ENCODE measurements at regions not wholly inside any gene's neighbourhood (a gene's known extent, or its start where the extent isn't known, plus 50 kb on each side); places are given as distances from the start of the nearest gene placed in this dataset.

- DNase-seq (no peak), ATAC-seq (ENCODE audit: insufficient read depth, low read depth) (no peak)
- H3K4me3 ChIP-seq (ENCODE audit: low read depth in 1 of 2, low read length in 2 of 2), result no peak overlapping the region
- H3K27ac ChIP-seq (ENCODE audit: low read length), result no peak overlapping the region
- no peaks in the 10 kb centered on the region for H3K79me2 ChIP-seq (ENCODE audit: insufficient read depth, low read length)
- H3K36me3 ChIP-seq (ENCODE audit: insufficient read depth, low read length), result no peaks in the 10 kb centered on the region
- H4K20me1 ChIP-seq (ENCODE audit: insufficient read depth, low read length), result no peaks in the 10 kb centered on the region
- no peak overlapping the region for H3K9ac ChIP-seq (ENCODE audit: low read depth, low read length)
- H3K9me3 ChIP-seq (ENCODE audit: insufficient read depth, low read length, severe bottlenecking), result no peaks in the 10 kb centered on the region
- TF ChIP-seq CTCF (IDR thresholded peaks at IDR 0.05; ENCODE audit: borderline replicate concordance, extremely low read depth, low read length, poor library complexity, severe bottlenecking) (no peak), EZH2 (IDR thresholded peaks at IDR 0.05; ENCODE audit: borderline replicate concordance, low read depth, low read length, severe bottlenecking) (no peak)
- H3K27me3 ChIP-seq (ENCODE audit: insufficient read depth, low read length, poor library complexity), result no peaks in the 10 kb centered on the region
- no peak overlapping the region for H3K4me2 ChIP-seq (ENCODE audit: insufficient read depth, low read length)
- no peak overlapping the region for H2AFZ ChIP-seq (ENCODE audit: low read depth, low read length)
- H3K4me1 ChIP-seq (ENCODE audit: insufficient read depth, low read length), result no peaks in the 10 kb centered on the region
Observed at GRCh38 chr1:239268007-239268406, 118.4 kb upstream of the CHRM3 start.

- Histone ChIP-seq H3K27ac (ENCODE audit: low read length) (no peak overlapping the region), H3K4me1 (ENCODE audit: insufficient read depth, low read length) (no peaks in the 10 kb centered on the region), H3K9ac (ENCODE audit: low read depth, low read length) (no peak overlapping the region), H3K79me2 (ENCODE audit: insufficient read depth, low read length) (no peaks in the 10 kb centered on the region), H3K4me3 (ENCODE audit: low read depth in 1 of 2, low read length in 2 of 2) (no peak overlapping the region), H3K36me3 (ENCODE audit: insufficient read depth, low read length) (no peaks in the 10 kb centered on the region), H3K9me3 (ENCODE audit: insufficient read depth, low read length, severe bottlenecking) (no peaks in the 10 kb centered on the region), H3K27me3 (ENCODE audit: insufficient read depth, low read length, poor library complexity) (no peaks in the 10 kb centered on the region), H4K20me1 (ENCODE audit: insufficient read depth, low read length) (no peaks in the 10 kb centered on the region), H2AFZ (ENCODE audit: low read depth, low read length) (no peak overlapping the region), H3K4me2 (ENCODE audit: insufficient read depth, low read length) (no peak overlapping the region)
- TF ChIP-seq EZH2 (IDR thresholded peaks at IDR 0.05; ENCODE audit: borderline replicate concordance, low read depth, low read length, severe bottlenecking) (no peak), CTCF (IDR thresholded peaks at IDR 0.05; ENCODE audit: borderline replicate concordance, extremely low read depth, low read length, poor library complexity, severe bottlenecking) (no peak)
- DNase-seq, result no peak
- no peak for ATAC-seq (ENCODE audit: insufficient read depth, low read depth)
Observed at GRCh38 chr1:239263801-239264200, 122.6 kb upstream of the CHRM3 start.

- H3K4me2 ChIP-seq (ENCODE audit: insufficient read depth, low read length), result no peak overlapping the region
- no peak overlapping the region for H2AFZ ChIP-seq (ENCODE audit: low read depth, low read length)
- no peak for ATAC-seq (ENCODE audit: insufficient read depth, low read depth)
- H3K9me3 ChIP-seq (ENCODE audit: insufficient read depth, low read length, severe bottlenecking), result no peaks in the 10 kb centered on the region
- no peak for TF ChIP-seq EZH2 (IDR thresholded peaks at IDR 0.05; ENCODE audit: borderline replicate concordance, low read depth, low read length, severe bottlenecking)
- no peak for TF ChIP-seq CTCF (IDR thresholded peaks at IDR 0.05; ENCODE audit: borderline replicate concordance, extremely low read depth, low read length, poor library complexity, severe bottlenecking)
- no peaks in the 10 kb centered on the region for H3K36me3 ChIP-seq (ENCODE audit: insufficient read depth, low read length)
- no peak overlapping the region for H3K9ac ChIP-seq (ENCODE audit: low read depth, low read length)
- no peaks in the 10 kb centered on the region for H4K20me1 ChIP-seq (ENCODE audit: insufficient read depth, low read length)
- H3K4me3 ChIP-seq (ENCODE audit: low read depth in 1 of 2, low read length in 2 of 2), result no peak overlapping the region
- no peak overlapping the region for H3K27ac ChIP-seq (ENCODE audit: low read length)
- H3K79me2 ChIP-seq (ENCODE audit: insufficient read depth, low read length), result no peaks in the 10 kb centered on the region
- no peak for DNase-seq
- H3K27me3 ChIP-seq (ENCODE audit: insufficient read depth, low read length, poor library complexity), result no peaks in the 10 kb centered on the region
- no peaks in the 10 kb centered on the region for H3K4me1 ChIP-seq (ENCODE audit: insufficient read depth, low read length)
Observed at GRCh38 chr1:239262538-239262937, 123.8 kb upstream of the CHRM3 start.

DNA sequence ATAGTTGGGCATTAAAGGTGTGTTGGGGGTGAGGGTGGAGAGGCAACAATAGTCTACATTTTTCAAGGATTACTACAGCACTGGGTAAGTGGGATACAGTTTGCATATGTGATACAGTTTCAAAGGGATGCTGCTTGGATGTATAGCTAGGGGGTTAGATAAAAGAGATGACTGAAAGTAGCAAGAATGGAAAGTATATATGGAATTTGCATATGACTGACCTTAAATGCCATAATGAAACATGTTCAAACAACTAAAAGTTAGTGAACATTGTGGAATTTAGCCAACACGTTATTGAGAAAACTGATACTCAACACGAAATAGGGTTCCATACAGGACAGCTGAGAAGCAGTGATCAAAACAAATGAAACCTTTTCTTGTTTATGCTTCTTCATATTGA lies 124.8 kb upstream of the CHRM3 start:
- H3K36me3 ChIP-seq (ENCODE audit: insufficient read depth, low read length), result no peaks in the 10 kb centered on the region
- H2AFZ ChIP-seq (ENCODE audit: low read depth, low read length), result no peak overlapping the region
- H3K4me1 ChIP-seq (ENCODE audit: insufficient read depth, low read length), result no peaks in the 10 kb centered on the region
- no peak overlapping the region for H3K4me3 ChIP-seq (ENCODE audit: low read depth in 1 of 2, low read length in 2 of 2)
- no peaks in the 10 kb centered on the region for H3K9me3 ChIP-seq (ENCODE audit: insufficient read depth, low read length, severe bottlenecking)
- H3K4me2 ChIP-seq (ENCODE audit: insufficient read depth, low read length), result no peak overlapping the region
- no peak for TF ChIP-seq CTCF (IDR thresholded peaks at IDR 0.05; ENCODE audit: borderline replicate concordance, extremely low read depth, low read length, poor library complexity, severe bottlenecking)
- no peak for TF ChIP-seq EZH2 (IDR thresholded peaks at IDR 0.05; ENCODE audit: borderline replicate concordance, low read depth, low read length, severe bottlenecking)
- no peaks in the 10 kb centered on the region for H4K20me1 ChIP-seq (ENCODE audit: insufficient read depth, low read length)
- H3K27me3 ChIP-seq (ENCODE audit: insufficient read depth, low read length, poor library complexity), result no peaks in the 10 kb centered on the region
- DNase-seq (no peak), ATAC-seq (ENCODE audit: insufficient read depth, low read depth) (no peak)
- H3K79me2 ChIP-seq (ENCODE audit: insufficient read depth, low read length), result no peaks in the 10 kb centered on the region
- no peak overlapping the region for H3K9ac ChIP-seq (ENCODE audit: low read depth, low read length)
- H3K27ac ChIP-seq (ENCODE audit: low read length), result no peak overlapping the region

Measured in DND-41 (cell line).